HK-2 (cell line): ENCODE measurements at regions not wholly inside any gene's neighbourhood (a gene's known extent, or its start where the extent isn't known, plus 50 kb on each side); places are given as distances from the start of the nearest gene placed in this dataset.
A peak's percentile ranks its signal among the peaks of the same experiment; 100 is the strongest.
"Not testable (repeated sequence)": the region's sequence is repeated elsewhere in the genome, so short reads cannot be mapped to it uniquely, and the experiment has no call there.

Source experiments
- DNase-seq: peaks from one replicate; pipeline ENCODE4 v3.0.0-alpha.2; 2018; ENCODE audit not compliant: unreplicated experiment

DNA sequence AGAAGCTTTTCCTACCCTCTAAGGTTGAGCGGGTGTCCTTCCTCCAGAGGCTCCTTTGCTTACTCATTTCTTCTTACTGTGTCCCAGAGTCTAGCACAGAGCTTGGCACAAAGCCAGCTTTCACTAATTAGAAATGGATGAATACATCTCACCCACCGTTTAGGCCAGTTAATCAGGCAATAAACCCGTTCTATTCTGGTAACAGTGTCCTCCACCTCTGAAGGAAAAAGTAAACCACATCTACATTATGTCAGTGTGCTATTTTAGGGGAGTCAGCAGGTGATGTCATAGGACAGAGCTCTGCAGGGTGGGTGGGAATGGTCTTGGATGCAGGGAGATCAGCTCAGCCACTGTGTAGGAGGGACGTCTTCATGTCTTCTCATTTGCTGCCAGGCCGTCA, 109.2 kb downstream of the OSTF1 start:
- DNase-seq: no peak

DNA sequence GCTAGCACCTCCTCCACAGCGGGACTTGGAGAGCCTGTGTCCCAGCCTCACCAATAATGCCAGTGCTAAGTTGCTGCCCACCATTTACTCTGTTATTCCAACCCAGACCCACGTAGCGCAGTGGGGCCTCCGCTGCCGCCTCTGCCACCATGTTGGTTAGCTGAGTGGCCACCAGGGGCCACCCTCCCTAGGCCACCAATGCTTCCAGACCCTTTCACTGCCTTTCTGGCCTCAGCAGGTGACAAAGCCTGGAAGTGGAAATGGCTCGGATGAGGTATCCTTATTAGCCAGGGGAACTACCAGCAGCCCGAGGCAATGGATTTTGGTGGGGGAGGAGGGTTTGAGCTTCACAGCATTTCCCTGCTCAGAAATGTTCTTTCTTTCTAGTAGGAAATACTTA, 110.1 kb downstream of the OSTF1 start:
- DNase-seq: no peak

GRCh38 chr9:75200892-75201470, 112.7 kb downstream of the OSTF1 start:
- DNase-seq: no peak

- no peak for DNase-seq
These were observed 113.3 kb downstream of the OSTF1 start for GRCh38 chr9:75201480-75202209.

DNA sequence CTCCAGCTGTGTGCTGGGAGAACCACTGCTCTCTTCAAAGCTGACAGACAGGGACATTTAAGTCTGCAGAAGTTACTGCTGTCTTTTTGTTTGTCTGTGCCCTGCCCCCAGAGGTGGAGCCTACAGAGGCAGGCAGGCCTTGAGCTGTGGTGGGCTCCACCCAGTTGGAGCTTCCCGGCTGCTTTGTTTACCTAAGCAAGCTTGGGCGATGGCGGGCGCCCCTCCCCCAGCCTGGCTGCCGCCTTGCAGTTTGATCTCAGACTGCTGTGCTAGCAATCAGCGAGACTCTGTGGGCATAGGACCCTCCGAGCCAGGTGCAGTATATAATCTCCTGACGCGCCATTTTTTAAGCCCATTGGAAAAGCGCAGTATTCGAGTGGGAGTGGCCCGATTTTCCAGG, 119.7 kb downstream of the OSTF1 start:
- not testable (repeated sequence) for DNase-seq

- no peak for DNase-seq
These were observed 121.9 kb downstream of the OSTF1 start for GRCh38 chr9:75210215-75210614.

DNA sequence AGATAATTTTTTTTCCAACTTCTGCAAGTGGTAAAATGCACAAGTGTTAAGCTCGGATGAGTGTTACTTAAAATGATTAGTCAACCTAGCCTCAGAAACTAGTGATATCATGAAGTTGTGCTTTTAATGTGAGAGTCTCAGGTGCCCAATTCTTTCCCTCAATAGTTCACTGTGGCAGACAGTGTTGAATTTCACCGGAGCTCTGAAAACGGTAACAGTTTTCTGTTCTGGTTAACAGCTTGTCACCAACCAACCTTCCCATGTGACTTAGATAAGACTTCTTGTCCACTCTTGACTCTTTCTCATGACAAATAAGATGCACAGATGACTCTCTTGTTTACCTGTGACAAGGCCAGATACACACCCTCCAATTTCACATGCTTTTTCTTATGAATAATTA, 125.5 kb downstream of the OSTF1 start:
- no peak for DNase-seq

GRCh38 chr9:75226403-75227139, 138.3 kb downstream of the OSTF1 start:
- no peak for DNase-seq

- no peak for DNase-seq
These were observed 140.6 kb downstream of the OSTF1 start for GRCh38 chr9:75228893-75229292.

- DNase-seq: no peak
These were observed 141.5 kb downstream of the OSTF1 start for GRCh38 chr9:75229605-75230332.

DNA sequence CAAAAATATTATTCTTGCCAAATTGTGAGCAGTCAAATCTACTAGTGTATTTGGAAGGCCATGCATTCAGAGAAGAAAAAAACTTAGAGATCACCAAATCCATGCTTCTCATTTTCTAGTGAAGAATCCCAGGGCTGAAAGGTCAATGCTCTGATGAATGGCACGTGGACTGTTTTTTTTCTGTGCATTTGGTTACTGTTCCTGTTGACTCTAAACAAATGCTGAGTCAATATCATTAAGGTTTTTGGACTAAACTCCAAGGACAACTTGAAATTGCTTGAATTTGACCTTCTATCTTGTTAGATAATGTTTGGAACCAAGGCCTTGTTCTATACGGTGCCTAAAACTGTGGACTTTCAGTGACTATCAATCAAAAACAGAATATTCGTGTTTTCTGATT, 142.2 kb downstream of the OSTF1 start:
- no peak for DNase-seq

GRCh38 chr9:75231167-75231566, 142.9 kb downstream of the OSTF1 start:
- no peak for DNase-seq

DNA sequence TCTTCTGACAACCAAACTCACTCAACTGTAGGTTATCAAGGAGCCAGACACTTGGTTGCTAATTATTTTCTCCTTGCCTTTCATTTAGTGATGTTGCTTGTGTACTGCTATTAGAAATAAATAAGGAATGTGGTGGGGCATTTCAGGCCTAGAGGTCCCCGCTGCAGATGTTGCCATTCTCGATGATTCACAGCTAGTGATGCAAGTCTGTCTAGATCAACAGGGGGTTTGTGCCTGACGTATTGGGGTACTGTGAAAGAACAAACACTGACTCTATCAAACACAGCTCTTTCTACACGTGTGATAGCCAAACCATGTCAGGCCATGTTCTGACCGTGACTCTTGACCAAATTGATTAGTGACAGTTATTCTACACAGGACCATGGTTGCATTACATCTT, 144.7 kb downstream of the OSTF1 start:
- no peak for DNase-seq

DNA sequence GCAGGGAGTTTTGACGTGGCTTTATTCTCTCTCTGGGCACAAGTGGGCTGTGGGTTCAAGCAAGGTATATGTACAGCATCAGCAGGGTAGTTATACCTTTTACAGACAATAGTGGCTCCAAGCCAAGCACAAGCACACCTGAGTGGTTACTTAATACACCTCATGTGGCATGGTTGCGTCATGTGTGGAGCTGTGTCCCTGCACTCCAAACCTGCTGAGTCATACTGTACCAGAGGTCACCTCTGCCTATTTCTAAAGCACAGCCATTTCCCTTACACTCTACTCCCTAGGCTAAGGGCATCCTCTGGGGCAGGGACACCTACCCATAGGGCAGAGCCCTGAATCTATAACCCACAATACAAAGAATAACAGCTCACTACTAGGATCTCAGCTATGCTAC, 147.3 kb downstream of the OSTF1 start:
- no peak for DNase-seq

DNA sequence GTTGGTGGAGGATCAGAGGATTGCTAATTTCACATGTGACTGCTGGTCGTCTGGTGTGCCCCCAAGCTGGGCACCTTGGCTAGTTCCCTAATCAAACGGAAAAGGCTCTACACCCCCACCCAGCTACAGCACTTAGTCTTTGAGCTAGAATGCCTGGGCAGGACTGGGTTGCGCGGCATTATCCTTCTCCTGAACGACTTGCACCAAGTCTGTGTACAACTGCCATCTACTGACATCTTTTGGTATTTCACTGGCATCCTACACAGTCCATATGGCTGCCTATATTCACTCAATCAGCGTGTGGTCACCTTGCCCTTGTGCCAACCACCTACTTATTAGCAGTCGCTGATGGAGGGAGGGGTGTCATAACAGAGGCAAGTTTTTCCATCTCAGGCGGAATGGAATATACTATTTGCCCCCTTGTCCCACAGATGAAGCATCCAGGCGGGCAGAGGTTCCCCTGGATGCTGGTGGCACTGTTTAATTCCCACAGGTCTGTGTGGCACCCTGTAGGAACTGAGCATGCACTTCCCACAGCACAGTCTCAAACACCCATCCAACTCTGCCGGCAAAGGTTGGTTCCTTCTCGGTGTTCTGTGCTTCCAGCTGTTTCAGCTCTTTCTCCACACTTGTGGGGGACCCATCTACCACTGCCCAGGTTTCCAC, 150.1 kb downstream of the OSTF1 start:
- no peak for DNase-seq

DNA sequence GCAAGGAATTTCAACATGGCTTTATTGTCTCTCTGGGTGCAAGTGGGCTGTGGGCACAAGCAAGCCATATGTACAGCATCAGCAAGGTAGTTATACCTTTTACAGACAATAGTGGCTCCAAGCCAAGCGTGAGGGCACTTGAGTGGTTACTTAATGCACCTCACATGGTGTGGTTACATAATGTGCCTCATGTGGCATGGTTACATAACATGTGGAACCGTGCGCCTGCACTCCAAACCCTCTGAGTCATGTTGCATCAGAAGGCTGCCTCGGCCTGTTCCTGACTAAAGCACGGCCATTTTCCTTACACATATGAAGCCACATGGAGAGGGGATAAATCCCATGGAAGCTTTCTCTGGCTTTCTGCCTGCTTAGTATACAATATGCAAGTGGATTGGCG, 150.9 kb downstream of the OSTF1 start:
- DNase-seq: no peak

DNA sequence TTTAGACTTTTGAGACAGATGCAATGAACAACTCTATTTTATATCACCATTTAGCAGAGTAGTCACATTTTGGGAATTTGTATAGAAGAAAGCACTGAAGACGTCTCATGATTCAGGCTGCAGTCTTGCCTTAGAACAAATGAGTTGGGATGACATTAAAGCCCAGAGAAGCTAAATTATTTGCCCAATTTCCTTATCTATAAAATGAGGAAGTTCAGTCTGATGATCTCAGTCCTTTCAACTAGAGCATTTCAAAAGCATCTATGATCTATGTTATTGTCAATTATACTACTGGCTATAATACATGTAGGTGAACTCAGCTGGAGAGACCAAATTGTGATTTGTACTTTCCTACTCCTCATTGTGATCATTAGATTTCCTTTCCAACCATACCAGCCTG, 154.1 kb downstream of the OSTF1 start:
- DNase-seq: no peak

DNA sequence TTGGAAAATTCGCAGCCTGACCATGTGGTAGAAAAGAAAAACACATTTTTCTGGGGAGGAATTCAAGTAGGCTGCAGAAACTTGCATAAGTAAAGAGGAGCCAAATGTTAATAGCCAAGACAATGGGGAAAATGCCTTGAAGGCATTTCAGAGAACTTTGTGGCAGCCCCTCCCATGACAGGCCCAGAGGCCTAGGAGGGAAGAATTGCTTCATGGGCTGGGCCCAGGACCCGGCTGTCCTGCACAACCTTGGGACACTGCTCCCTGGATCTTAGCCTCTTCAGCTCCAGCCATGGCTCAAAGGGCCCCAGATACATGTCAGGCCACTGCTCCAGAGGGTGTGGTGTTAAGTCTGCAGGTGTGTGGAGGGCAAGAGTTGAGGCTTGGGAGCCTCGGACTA, 158.6 kb downstream of the OSTF1 start:
- no peak for DNase-seq

DNA sequence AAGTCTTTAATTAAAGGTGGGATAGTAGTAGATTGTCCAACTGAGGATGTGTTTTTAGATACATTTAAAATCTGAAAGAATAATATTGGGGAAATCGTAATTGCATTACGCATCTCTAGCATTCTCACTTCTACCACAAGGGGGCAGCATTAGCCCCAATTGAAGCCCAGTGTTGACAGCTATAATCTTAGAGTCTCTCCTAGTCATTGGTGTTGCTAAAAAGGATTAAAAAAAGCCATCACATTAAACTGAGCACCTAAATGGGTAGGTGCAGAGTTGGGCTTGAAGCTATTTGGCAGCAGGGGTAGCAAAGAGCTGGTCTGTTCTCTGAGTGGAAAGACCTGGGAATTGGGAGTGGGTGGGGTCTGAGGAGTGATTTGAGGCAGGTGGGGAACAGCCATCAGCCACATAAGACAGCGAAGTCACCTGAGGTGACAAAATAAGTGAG, 177.2 kb downstream of the OSTF1 start:
- peak; percentile 0 for DNase-seq

DNA sequence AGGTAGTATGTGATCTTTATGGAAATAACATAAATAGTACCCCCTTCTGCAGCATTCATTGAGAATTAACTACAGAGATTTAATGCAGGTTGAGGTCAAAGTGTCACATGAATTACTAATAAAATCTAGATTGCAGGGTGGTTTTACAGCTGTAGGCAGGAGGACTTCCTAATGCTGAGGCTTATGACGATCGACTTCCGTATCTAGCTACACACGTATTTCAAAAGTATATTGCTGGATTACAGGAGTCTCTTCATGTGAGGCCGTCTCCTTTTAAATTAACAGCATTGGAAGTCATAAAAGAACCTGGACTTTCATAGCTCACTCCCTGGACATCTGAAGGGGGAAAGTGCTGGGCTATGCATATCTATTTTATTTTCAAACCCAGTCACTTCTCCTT, 180.9 kb downstream of the OSTF1 start:
- DNase-seq: no peak

GRCh38 chr9:75273055-75273454, 184.7 kb downstream of the OSTF1 start:
- DNase-seq: not testable (repeated sequence)

DNA sequence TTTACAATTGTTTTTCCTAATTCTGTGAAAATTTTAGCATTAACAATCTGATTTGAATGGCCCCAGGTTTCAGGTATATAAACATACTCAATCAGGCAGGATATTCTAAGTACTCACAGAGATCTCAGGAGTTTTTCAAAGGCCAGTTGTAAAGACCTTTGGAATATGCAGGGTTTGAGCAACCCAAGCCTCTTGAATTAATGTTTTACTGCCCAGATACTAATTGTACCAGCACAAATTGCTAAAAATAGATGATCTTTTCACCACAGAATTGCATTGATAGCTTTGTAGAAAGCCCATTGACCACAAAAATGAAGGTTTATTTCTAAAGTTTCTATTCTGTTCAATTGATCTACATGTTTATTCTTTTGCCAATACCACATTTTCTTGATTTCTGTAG, 186.5 kb downstream of the OSTF1 start:
- DNase-seq: no peak
